AG10803 (cell line): ENCODE measurements at regions not wholly inside any gene's neighbourhood (a gene's known extent, or its start where the extent isn't known, plus 50 kb on each side); places are given as distances from the start of the nearest gene placed in this dataset.

Experiments
- DNase-seq: peaks from one replicate; pipeline ENCODE4 v3.0.0; 2010; ENCODE audit warnings: low read depth
- H3K4me3 ChIP-seq: 2 replicates; pipeline ENCODE4 v1.5.1; 2011; ENCODE audit warnings: mild to moderate bottlenecking, low read length, control low read depth
- TF ChIP-seq, protein P1 (sequence below): conservative IDR thresholded peaks from 2 replicates; pipeline ENCODE4 v1.5.1; 2011; ENCODE audit warnings: mild to moderate bottlenecking, low read length, control low read depth, inconsistent platforms

DNA sequence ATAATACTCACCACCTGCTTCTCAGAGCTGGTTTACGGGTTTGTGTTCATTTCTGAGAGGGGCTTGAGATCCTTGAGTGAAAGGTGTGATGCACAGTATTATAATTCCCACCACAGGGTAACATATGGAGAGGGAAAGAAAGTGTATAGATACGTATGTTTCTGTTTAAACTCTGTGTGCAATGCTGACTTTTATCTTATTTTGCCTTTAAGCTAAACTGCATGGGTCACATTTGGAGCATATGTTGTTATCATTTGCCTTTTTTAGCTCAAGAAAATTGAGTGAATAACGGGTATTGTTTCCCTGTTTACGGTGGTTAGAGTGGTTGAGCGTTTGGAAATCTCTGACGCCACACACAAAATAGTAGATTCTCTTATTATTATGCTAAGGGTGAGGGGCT, 191.1 kb upstream of the NFIA start:
- no peak overlapping the region for H3K4me3 ChIP-seq
- no peak for DNase-seq
- TF ChIP-seq, protein P1, sequence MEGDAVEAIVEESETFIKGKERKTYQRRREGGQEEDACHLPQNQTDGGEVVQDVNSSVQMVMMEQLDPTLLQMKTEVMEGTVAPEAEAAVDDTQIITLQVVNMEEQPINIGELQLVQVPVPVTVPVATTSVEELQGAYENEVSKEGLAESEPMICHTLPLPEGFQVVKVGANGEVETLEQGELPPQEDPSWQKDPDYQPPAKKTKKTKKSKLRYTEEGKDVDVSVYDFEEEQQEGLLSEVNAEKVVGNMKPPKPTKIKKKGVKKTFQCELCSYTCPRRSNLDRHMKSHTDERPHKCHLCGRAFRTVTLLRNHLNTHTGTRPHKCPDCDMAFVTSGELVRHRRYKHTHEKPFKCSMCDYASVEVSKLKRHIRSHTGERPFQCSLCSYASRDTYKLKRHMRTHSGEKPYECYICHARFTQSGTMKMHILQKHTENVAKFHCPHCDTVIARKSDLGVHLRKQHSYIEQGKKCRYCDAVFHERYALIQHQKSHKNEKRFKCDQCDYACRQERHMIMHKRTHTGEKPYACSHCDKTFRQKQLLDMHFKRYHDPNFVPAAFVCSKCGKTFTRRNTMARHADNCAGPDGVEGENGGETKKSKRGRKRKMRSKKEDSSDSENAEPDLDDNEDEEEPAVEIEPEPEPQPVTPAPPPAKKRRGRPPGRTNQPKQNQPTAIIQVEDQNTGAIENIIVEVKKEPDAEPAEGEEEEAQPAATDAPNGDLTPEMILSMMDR: no peak

- DNase-seq: no peak
- TF ChIP-seq, protein P1: no peak
- no peak overlapping the region for H3K4me3 ChIP-seq
Observed at GRCh38 chr1:60890664-60891063, 191.7 kb upstream of the NFIA start.

DNA sequence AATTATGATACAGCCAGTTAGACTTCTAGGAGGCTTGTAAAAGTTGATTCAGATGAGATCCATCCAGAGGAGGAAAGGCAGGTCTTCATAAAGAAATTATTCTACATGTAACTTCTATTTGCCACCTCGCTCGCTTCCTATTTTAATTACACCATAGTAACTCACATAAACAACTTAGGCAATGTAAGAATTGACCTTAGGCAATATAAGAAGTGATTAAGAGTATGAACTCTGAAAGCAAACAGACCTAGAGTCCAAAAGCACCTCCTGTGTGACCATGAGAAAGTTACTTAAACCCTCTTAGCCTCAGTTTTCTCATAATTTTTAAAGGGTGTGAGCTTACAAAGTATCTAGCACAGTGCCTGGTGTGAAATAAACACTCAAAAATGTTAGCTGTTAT, 192.7 kb upstream of the NFIA start:
- TF ChIP-seq, protein P1: no peak
- DNase-seq: no peak

DNA sequence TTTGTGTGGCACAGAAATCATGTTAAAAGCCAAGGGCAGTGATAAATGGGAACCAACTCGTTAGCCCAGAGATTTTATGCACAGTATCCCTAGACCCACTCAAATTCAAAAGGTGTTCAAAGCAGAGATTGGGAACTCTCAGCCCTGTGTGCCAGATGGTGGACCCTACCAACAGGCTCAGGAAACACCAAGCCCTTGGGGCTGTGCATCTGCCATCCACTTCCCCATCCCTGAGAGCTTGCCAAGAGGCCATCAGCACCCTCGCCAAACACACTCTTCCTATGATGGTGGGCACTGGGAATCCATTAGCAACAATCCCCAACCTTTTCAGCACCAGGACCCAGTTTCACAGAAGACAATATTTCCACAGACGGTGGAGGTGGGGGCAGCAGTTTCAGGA, 194.2 kb upstream of the NFIA start:
- no peak for DNase-seq
- H3K4me3 ChIP-seq: no peak overlapping the region
- TF ChIP-seq, protein P1: no peak

More for the DNA sequence above, 192.7 kb upstream of the NFIA start:
- no peak overlapping the region for H3K4me3 ChIP-seq

DNA sequence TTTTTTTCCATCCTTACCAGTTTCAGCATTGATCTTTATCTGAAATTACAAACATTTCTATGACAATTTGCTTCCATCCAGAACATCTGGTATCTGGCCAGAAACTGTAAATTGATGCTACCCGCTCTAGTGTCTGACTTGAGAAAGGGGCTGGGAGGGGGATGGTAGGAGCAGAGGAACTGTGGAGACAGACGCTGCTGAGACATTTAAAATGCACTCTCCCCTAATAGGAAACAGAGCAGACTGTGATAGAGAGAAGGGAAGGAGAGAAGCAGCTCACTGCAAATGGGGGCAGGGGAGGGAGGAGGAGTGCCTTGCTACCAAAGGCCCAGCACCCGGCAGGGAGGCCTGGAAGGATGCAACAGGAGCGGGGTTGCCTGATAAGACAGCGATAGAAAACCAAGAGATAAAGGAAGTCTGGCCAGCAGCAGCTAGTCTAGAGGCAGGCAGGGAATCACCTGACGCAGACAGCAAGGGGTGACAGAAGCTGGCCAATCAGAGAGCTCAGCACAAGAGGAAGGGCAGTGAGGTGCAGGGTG, 195.5 kb upstream of the NFIA start:
- no peak for DNase-seq
- H3K4me3 ChIP-seq: no peak overlapping the region
- TF ChIP-seq, protein P1: no peak

GRCh38 chr1:60886090-60886489, 196.3 kb upstream of the NFIA start:
- DNase-seq: no peak
- TF ChIP-seq, protein P1: no peak

GRCh38 chr1:60880202-60880601, 202.2 kb upstream of the NFIA start:
- no peak for DNase-seq
- no peak overlapping the region for H3K4me3 ChIP-seq
- TF ChIP-seq, protein P1: no peak

More at GRCh38 chr1:60886090-60886489, 196.3 kb upstream of the NFIA start:
- no peak overlapping the region for H3K4me3 ChIP-seq
